IMR-90 (cell line): ENCODE measurements at regions not wholly inside any gene's neighbourhood (a gene's known extent, or its start where the extent isn't known, plus 50 kb on each side); places are given as distances from the start of the nearest gene placed in this dataset.
"Not testable (repeated sequence)": the region's sequence is repeated elsewhere in the genome, so short reads cannot be mapped to it uniquely, and the experiment has no call there.

Experiments used
- ATAC-seq: fragments of 200-7000 bp; cut with Tn5 transposase; 2 replicates; pipeline ENCODE4 v1.9.1; 2020; ENCODE audit warnings: low read depth, mild to moderate bottlenecking, moderate library complexity
- BruUV-seq: library from RNA; stranded (reverse); fragments of 400-500 nt; replicated peaks from 2 replicates; lab custom pipeline; 2021; lab: Mats Ljungman, UMichigan
- CTCF ChIA-PET: fragments of 300-600 bp; formaldehyde crosslinking; extraction: SDS; loops from one replicate; lab custom pipeline; 2021; ENCODE audit warnings: antibody characterized with exemption; lab: Yijun Ruan, JAX
- POLR2A ChIA-PET: fragments of 300-600 bp; sonication (Branson Sonifier 250); formaldehyde crosslinking; loops from one replicate; lab custom pipeline; 2022; ENCODE audit warnings: antibody characterized with exemption; ENCODE audit not compliant: unreplicated experiment; lab: Charles Lee
- DNase-seq: peaks from one replicate; pipeline ENCODE4 v3.0.0; 2013
- H2AFZ ChIP-seq: replicated peaks from 2 replicates; pipeline ENCODE3; 2013; ENCODE audit warnings: low read length, mild to moderate bottlenecking; ENCODE audit not compliant: poor library complexity
- H2AK5ac ChIP-seq: 2 replicates; pipeline ENCODE4 v1.6.1; 2013; ENCODE audit warnings: low read depth, low read length, inconsistent platforms
- H2AK9ac ChIP-seq: replicated peaks from 2 replicates; pipeline ENCODE3; 2013; ENCODE audit warnings: mild to moderate bottlenecking, low read depth, low read length, moderate library complexity; ENCODE audit not compliant: poor library complexity
- H2BK120ac ChIP-seq: 2 replicates; pipeline ENCODE4 v1.6.1; 2013; ENCODE audit warnings: low read depth, low read length, inconsistent platforms
- H2BK15ac ChIP-seq: 3 replicates; pipeline ENCODE4 v1.6.1; 2013; ENCODE audit warnings: low read depth, low read length, inconsistent platforms
- H2BK20ac ChIP-seq: 2 replicates; pipeline ENCODE4 v1.6.1; 2013; ENCODE audit warnings: low read depth, mild to moderate bottlenecking, inconsistent platforms, low read length, moderate library complexity
- H2BK5ac ChIP-seq: 2 replicates; pipeline ENCODE4 v1.6.1; 2013; ENCODE audit warnings: mild to moderate bottlenecking, low read depth, low read length, inconsistent platforms; ENCODE audit not compliant: poor library complexity, severe bottlenecking
- H3K14ac ChIP-seq: replicated peaks from 2 replicates; pipeline ENCODE4 v1.6.1; 2013; ENCODE audit warnings: low read depth, low read length, inconsistent platforms
- H3K18ac ChIP-seq: 2 replicates; pipeline ENCODE4 v1.6.1; 2013; ENCODE audit warnings: low read depth, low read length, control low read depth
- H3K23ac ChIP-seq: 2 replicates; pipeline ENCODE4 v1.6.1; 2013; ENCODE audit warnings: low read depth, low read length, inconsistent platforms
- H3K27ac ChIP-seq: 2 replicates; pipeline ENCODE4 v1.5.1; 2013; ENCODE audit warnings: mild to moderate bottlenecking, control low read depth, low read length; ENCODE audit not compliant: insufficient read depth
- H3K27me3 ChIP-seq: 2 replicates; pipeline ENCODE4 v1.6.1; 2013; ENCODE audit warnings: low read length; ENCODE audit not compliant: control insufficient read depth, insufficient read depth
- H3K36me3 ChIP-seq: 2 replicates; pipeline ENCODE4 v1.6.1; 2013; ENCODE audit warnings: low read length, mixed read lengths; ENCODE audit not compliant: control insufficient read depth, insufficient read depth
- H3K4ac ChIP-seq: 2 replicates; pipeline ENCODE4 v1.6.1; 2013; ENCODE audit warnings: low read depth, low read length, inconsistent platforms
- H3K4me1 ChIP-seq: 2 replicates; pipeline ENCODE4 v1.6.1; 2013; ENCODE audit warnings: low read length, mixed read lengths; ENCODE audit not compliant: control insufficient read depth, insufficient read depth
- H3K4me2 ChIP-seq: 2 replicates; pipeline ENCODE4 v1.6.1; 2013; ENCODE audit warnings: low read depth, mild to moderate bottlenecking, control low read depth, low read length, moderate library complexity
- H3K4me3 ChIP-seq: 2 replicates; pipeline ENCODE4 v1.5.1; 2013; ENCODE audit warnings: low read depth, mild to moderate bottlenecking, control low read depth, low read length, moderate library complexity; ENCODE audit not compliant: insufficient read depth
- H3K56ac ChIP-seq: 2 replicates; pipeline ENCODE4 v1.6.1; 2013; ENCODE audit warnings: low read length, inconsistent platforms; ENCODE audit not compliant: insufficient read depth; ENCODE audit errors: extremely low read depth
- H3K79me1 ChIP-seq, 2 experiments: 2 replicates each; pipeline ENCODE4 v1.6.1; 2013; ENCODE audit warnings: low read length in 2 of 2, inconsistent platforms in 1 of 2, low read depth in 1 of 2
- H3K9ac ChIP-seq: 2 replicates; pipeline ENCODE4 v1.6.1; 2013; ENCODE audit warnings: low read depth, low read length, control low read depth
- H3K9me1 ChIP-seq: 2 replicates; pipeline ENCODE4 v1.6.1; 2013; ENCODE audit warnings: low read length, inconsistent platforms; ENCODE audit not compliant: insufficient read depth
- H3K9me3 ChIP-seq: 2 replicates; pipeline ENCODE4 v1.6.1; 2013; ENCODE audit warnings: low read length; ENCODE audit not compliant: control insufficient read depth, insufficient read depth
- H4K20me1 ChIP-seq: 2 replicates; pipeline ENCODE4 v1.6.1; 2013; ENCODE audit warnings: low read length, inconsistent platforms; ENCODE audit not compliant: insufficient read depth
- H4K5ac ChIP-seq: 2 replicates; pipeline ENCODE4 v1.6.1; 2013; ENCODE audit warnings: mild to moderate bottlenecking, low read depth, low read length, control low read depth
- H4K8ac ChIP-seq, 2 experiments: 2 replicates each; pipeline ENCODE4 v1.6.1; 2013; ENCODE audit warnings: low read depth in 2 of 2, low read length in 2 of 2, control low read depth in 1 of 2, inconsistent platforms in 1 of 2
- H4K91ac ChIP-seq: 2 replicates; pipeline ENCODE4 v1.6.1; 2013; ENCODE audit warnings: low read depth, low read length, inconsistent platforms; ENCODE audit not compliant: insufficient read depth
- WGBS, 2 experiments: methylation state at CpG; one replicate each; pipeline versions ENCODE4 v1.1.5 to v1.1.7; 2013; ENCODE audit warnings: missing lambda C conversion rate in 2 of 2; ENCODE audit not compliant: insufficient read length in 1 of 2; ENCODE audit errors: extremely low coverage in 2 of 2; 5-methylcytosine and 5-hydroxymethylcytosine counted together
- dilution Hi-C: fragments of 300-500 bp; cut with HindIII; formaldehyde crosslinking; loops from one replicate; pipeline ENCODE4 v1.14.3; 2018; ENCODE audit warnings: low sequenced_read_pairs; ENCODE audit not compliant: unreplicated experiment
- in situ Hi-C: fragments of 300-500 bp; cut with MboI; formaldehyde crosslinking; loops from 3 replicates; pipeline ENCODE4 v1.14.3; 2019; ENCODE audit warnings: low sequenced_read_pairs, inconsistent platforms, mixed read lengths
- intact Hi-C: fragments of 100-400 bp; cut with micrococcal nuclease; formaldehyde crosslinking; loops from 2 replicates; pipeline ENCODE4 v1.10.0; 2022

- H2AK5ac ChIP-seq, H3K18ac ChIP-seq, H3K56ac ChIP-seq, H4K5ac ChIP-seq, H3K14ac ChIP-seq, H4K91ac ChIP-seq, CTCF ChIA-PET, H3K4me2 ChIP-seq, H2AFZ ChIP-seq, H2BK5ac ChIP-seq, H3K9ac ChIP-seq, H3K79me1 ChIP-seq, dilution Hi-C loops, H3K9me1 ChIP-seq, DNase-seq, H2AK9ac ChIP-seq, H3K23ac ChIP-seq, H3K27me3 ChIP-seq, H3K4me1 ChIP-seq, H3K9me3 ChIP-seq, H2BK20ac ChIP-seq, H2BK15ac ChIP-seq, H3K4ac ChIP-seq, in situ Hi-C loops, H3K36me3 ChIP-seq, H4K8ac ChIP-seq, H4K20me1 ChIP-seq, H3K27ac ChIP-seq, H2BK120ac ChIP-seq, BruUV-seq, H3K4me3 ChIP-seq, POLR2A ChIA-PET, intact Hi-C loops, ATAC-seq: not testable (repeated sequence)
- WGBS, 2 experiments = no CpG with 5 or more reads among the region's 3 CpGs
Observed at GRCh38 chr19:40940771-40941170, 50.3 kb upstream of the CYP2B6 start.

- H3K9ac ChIP-seq, H4K5ac ChIP-seq, H3K36me3 ChIP-seq, H4K20me1 ChIP-seq, H2BK5ac ChIP-seq, H3K18ac ChIP-seq, ATAC-seq, H3K4ac ChIP-seq, POLR2A ChIA-PET, H2BK120ac ChIP-seq, H2AFZ ChIP-seq, dilution Hi-C loops, H3K56ac ChIP-seq, CTCF ChIA-PET, H2AK9ac ChIP-seq, H3K14ac ChIP-seq, H4K91ac ChIP-seq, in situ Hi-C loops, H3K4me1 ChIP-seq, H2BK20ac ChIP-seq, H3K9me3 ChIP-seq, H2AK5ac ChIP-seq, H3K4me2 ChIP-seq, H3K27me3 ChIP-seq, H3K4me3 ChIP-seq, H3K23ac ChIP-seq, DNase-seq, BruUV-seq, H3K9me1 ChIP-seq, H3K27ac ChIP-seq, intact Hi-C loops, H2BK15ac ChIP-seq, H4K8ac ChIP-seq, H3K79me1 ChIP-seq: not testable (repeated sequence)
- WGBS, 2 experiments = 60% methylated on average over 1 of the region's 2 CpGs; no CpG with 5 or more reads in 1 of the 2 experiments
Observed at GRCh38 chr19:40938007-40938406, 53.1 kb upstream of the CYP2B6 start.
